ENCODE measurements at regions not wholly inside any gene's neighbourhood (a gene's known extent, or its start where the extent isn't known, plus 50 kb on each side); places are given as distances from the start of the nearest gene placed in this dataset.

GRCh38 chr1:118300808-118301207, 115.8 kb upstream of the SPAG17 start:
- Histone ChIP-seq H3K4me3 (ENCODE audit: insufficient read depth, low read depth, low read length) (no peak overlapping the region), H3K4me2 (ENCODE audit: low read depth, low read length) (no peak overlapping the region), H3K9me1 (ENCODE audit: insufficient read depth, low read length) (no peaks in the 10 kb centered on the region), H3K27me3 (ENCODE audit: control insufficient read depth, insufficient read depth, low read length) (no peaks in the 10 kb centered on the region), H3K9me3 (ENCODE audit: control insufficient read depth, insufficient read depth, low read length) (no peaks in the 10 kb centered on the region), H3K14ac (replicated peaks; ENCODE audit: low read depth, low read length) (no peak overlapping the region), H3K36me3 (ENCODE audit: control insufficient read depth, insufficient read depth, low read length) (no peaks in the 10 kb centered on the region), H3K79me1 (ENCODE audit: low read depth in 1 of 2, low read length in 2 of 2) (no peaks in the 10 kb centered on the region), H4K5ac (ENCODE audit: low read depth, low read length) (no peak overlapping the region), H4K20me1 (ENCODE audit: insufficient read depth, low read length) (no peaks in the 10 kb centered on the region), H2BK20ac (ENCODE audit: low read depth, low read length) (no peak overlapping the region), H3K4ac (ENCODE audit: low read depth, low read length) (no peak overlapping the region), H4K8ac (ENCODE audit: low read depth in 2 of 2, low read length in 2 of 2) (no peak overlapping the region), H4K91ac (ENCODE audit: insufficient read depth, low read depth, low read length) (no peak overlapping the region), H2AK9ac (replicated peaks; ENCODE audit: low read depth, low read length, poor library complexity) (no peak overlapping the region), H2AFZ (replicated peaks; ENCODE audit: low read length, poor library complexity) (no peak overlapping the region), H3K9ac (ENCODE audit: low read depth, low read length) (no peak overlapping the region), H2BK5ac (ENCODE audit: low read depth, low read length, poor library complexity, severe bottlenecking) (no peak overlapping the region), H2AK5ac (ENCODE audit: low read depth, low read length) (no peak overlapping the region), H2BK15ac (ENCODE audit: low read depth, low read length) (no peak overlapping the region), H3K23ac (ENCODE audit: low read depth, low read length) (no peak overlapping the region), H3K18ac (ENCODE audit: low read depth, low read length) (no peak overlapping the region), H3K56ac (ENCODE audit: extremely low read depth, insufficient read depth, low read length) (no peak overlapping the region), H3K27ac (ENCODE audit: insufficient read depth, low read length) (no peak overlapping the region), H3K4me1 (ENCODE audit: control insufficient read depth, insufficient read depth, low read length) (no peaks in the 10 kb centered on the region), H2BK120ac (ENCODE audit: low read depth, low read length) (no peak overlapping the region)
- DNase-seq (no peak), ATAC-seq (ENCODE audit: low read depth) (no peak)
- in situ Hi-C loops (cut with MboI; ENCODE audit: low sequenced_read_pairs) (no loop called here), dilution Hi-C loops (cut with HindIII; ENCODE audit: low sequenced_read_pairs, unreplicated experiment) (no loop called here), intact Hi-C loops (cut with micrococcal nuclease) (loop anchor here (10.0 kb wide), 1 partner anchor 56 kb away; no protein-coding TSS in a partner anchor)
- BruUV-seq (replicated peaks): no TSS peak
- TF ChIP-seq RCOR1 (IDR thresholded peaks at IDR 0.05; ENCODE audit: insufficient replicate concordance, low read length): no peak
- TF ChIP-seq MAFK (IDR thresholded peaks at IDR 0.05; ENCODE audit: low read depth, low read length): no peak
- TF ChIP-seq BHLHE40 (IDR thresholded peaks at IDR 0.05; ENCODE audit: low read depth, low read length): no peak
- TF ChIP-seq CTCF (conservative IDR thresholded peaks at IDR 0.05; ENCODE audit: low read depth, low read length): no peak
- no peak for TF ChIP-seq MXI1 (IDR thresholded peaks at IDR 0.05; ENCODE audit: borderline replicate concordance, low read depth, low read length)
- no peak for TF ChIP-seq FOS (IDR thresholded peaks at IDR 0.05; ENCODE audit: low read depth, low read length)
- TF ChIP-seq CHD1 (IDR thresholded peaks at IDR 0.05; ENCODE audit: low read depth, low read length): no peak
- TF ChIP-seq MAZ (IDR thresholded peaks at IDR 0.05; ENCODE audit: borderline replicate concordance, low read depth, low read length): no peak
- no peak for TF ChIP-seq ELK1 (IDR thresholded peaks at IDR 0.05; ENCODE audit: borderline replicate concordance, low read depth, low read length)
- TF ChIP-seq NFE2L2 (IDR thresholded peaks at IDR 0.05; ENCODE audit: low read depth, low read length): no peak
- no peak for TF ChIP-seq SMC3 (IDR thresholded peaks at IDR 0.05; ENCODE audit: low read depth, low read length)
- TF ChIP-seq CEBPB (IDR thresholded peaks at IDR 0.05; ENCODE audit: low read depth, low read length): no peak
- CTCF ChIA-PET: no interaction called here
- POLR2A ChIA-PET (ENCODE audit: unreplicated experiment): interaction anchor here (0.6 kb wide), 1 partner anchor 19 kb away, joined by 3 read pairs; no protein-coding TSS in a partner anchor
